ENCODE measurements at regions not wholly inside any gene's neighbourhood (a gene's known extent, or its start where the extent isn't known, plus 50 kb on each side); places are given as distances from the start of the nearest gene placed in this dataset.

DNA sequence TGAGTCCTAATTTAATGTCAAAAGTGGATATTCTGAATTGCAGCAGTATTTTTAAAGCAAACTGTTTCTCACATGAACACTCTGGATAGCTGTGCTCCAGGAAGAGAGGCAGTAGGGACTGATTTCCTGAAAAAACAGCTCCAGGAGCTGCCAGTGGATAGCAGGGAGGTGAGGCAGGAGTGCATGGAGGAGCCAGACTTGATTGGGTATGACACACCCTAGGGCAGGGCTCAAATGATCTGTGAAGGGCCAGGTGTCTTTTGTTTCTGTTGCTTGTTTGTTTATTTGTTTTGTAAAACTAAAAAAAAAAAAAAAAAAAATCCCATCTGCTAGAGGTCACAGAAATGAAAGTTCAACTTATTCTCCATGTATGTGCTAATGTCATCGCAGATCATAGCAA, 83.4 kb downstream of the ADRB2 start:
- TF ChIP-seq CTCF (conservative IDR thresholded peaks at IDR 0.05; ENCODE audit: low read length) (no peak), EZH2phosphoT487 (IDR thresholded peaks at IDR 0.05; ENCODE audit: borderline replicate concordance, low read depth, low read length) (no peak)

Data from OCI-LY7 (cell line).